DMS79 treated with DMSO at 0.1 percent for 48 hours (cell line): ENCODE measurements at regions not wholly inside any gene's neighbourhood (a gene's known extent, or its start where the extent isn't known, plus 50 kb on each side); places are given as distances from the start of the nearest gene placed in this dataset.

Experiments
- DNase-seq: peaks from one replicate; lab custom pipeline; 2025; lab: John Stamatoyannopoulos, UW

DNA sequence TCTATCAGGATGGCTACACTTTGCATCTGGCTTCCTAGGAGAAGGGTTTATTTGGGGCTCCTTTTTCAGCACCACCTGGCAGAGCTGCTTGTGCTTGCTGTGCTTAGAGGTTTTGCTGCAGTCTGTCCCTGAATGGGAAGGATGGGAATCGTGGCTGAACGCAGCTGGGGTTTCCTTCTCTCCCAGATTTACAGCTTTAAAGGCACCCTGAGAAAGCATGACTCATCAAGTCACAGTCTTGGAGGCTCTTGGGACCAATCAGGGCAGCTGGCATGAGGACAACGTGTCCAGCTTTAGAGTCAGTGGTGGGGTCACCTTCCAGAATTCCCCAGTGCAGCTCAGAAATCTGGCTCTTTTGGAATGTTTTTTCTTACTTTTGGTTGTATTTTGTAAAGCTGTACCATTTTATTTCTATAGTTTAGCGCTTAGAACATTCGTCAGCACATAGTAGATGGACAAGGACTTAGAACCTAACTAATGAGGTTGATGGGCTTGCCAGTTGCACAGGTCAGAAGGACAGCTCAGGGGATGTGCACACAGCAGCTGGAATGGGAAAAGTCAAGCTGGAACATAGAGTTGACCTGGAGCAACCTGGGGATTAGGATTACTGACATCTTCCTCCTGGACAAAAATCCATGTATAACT, 222.6 kb downstream of the PRDM2 start:
- no peak for DNase-seq

DNA sequence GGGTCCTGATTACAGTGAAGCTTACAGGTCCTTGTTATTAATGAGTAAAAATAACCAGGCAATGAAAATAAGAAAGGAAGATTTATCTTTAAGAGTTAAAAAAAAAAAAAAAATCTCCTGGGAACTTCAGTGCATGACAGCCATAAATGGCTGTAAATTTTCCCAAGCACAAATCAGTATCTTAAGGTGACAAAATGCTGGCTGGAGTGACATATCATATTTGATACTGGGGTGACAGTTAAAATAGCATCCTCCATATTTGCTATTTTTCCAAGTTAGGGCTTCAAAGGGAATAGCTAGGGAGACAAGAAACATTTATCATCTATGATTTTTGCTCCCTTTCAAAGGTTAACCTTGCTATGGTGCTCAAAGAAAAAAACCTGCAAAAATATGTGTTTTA, 226.6 kb downstream of the PRDM2 start:
- DNase-seq = no peak

DNA sequence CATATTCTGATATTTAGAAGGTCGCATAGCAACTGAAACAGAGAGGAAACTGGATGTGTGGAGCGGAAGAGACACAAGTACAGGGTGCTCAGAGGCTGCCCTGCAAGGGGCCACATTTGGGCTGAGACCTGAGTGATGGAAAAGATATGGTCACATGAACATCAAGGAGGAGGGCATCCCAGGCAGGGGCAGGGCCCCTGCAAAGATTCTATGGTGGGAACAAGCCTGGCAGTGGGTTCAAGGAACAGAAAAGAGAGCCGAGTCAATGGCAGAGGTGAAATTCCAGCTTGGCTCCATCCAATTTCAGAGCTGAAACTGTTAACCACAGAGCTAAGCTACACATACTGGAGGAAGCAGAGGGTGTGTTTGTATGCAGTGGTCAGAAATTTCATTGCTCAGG, 227.7 kb downstream of the PRDM2 start:
- DNase-seq = no peak

DNA sequence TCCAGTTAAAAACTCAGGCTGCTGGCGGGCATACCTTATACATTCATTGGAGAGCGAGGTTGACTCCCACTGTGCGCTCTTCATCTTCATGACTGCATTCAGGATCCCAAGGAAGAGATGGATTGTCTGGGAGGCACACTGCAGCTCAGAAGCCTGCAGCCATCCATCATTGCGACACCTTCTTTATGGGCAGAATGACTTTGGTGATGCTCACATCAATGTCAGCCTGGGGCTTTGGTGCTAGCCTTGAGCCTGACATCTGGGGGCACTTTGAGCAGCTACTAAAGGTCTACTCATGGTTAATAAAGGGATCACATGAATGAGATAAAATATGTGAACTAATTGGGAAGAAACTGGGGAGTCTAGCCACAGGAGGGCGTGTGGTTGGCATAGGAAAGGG, 229.3 kb downstream of the PRDM2 start:
- no peak for DNase-seq

DNA sequence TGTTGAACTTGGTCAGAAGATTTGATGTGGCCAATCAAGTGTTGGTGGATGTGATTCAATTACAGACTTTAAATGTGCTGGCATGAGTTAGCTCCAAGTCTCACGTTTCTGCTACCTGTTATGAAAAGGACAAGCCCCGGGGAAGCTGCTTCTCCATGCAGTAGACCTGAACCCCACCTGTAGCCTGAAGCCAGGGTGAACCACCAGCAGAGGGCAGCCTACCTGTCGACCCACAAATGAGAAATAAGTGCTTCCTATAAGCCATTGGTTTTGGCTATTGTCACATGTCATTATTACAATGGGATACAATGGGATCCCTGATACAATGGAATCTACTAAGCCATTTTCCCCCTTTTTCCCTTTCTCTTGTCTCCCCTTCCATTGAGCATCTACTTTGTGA, 230.2 kb downstream of the PRDM2 start:
- DNase-seq = no peak

DNA sequence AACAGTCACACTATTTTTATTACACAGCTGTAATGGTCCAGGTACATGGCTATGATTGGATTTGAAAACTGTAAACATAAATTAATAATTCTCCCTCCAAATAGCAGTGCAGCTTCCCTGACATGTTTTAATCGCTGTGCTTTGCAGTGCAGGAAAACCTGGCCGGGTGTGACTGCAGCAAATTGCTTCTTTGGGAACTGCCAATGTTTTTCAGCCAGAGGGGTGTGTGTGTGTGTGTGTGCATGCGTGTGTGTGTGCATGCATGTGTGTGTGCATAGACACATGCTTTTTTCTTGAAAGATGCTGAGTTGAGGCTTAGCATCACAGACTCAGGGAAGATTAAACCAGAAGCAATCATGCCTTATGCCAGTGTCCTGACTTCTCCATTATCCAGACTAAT, 231.2 kb downstream of the PRDM2 start:
- no peak for DNase-seq

DNA sequence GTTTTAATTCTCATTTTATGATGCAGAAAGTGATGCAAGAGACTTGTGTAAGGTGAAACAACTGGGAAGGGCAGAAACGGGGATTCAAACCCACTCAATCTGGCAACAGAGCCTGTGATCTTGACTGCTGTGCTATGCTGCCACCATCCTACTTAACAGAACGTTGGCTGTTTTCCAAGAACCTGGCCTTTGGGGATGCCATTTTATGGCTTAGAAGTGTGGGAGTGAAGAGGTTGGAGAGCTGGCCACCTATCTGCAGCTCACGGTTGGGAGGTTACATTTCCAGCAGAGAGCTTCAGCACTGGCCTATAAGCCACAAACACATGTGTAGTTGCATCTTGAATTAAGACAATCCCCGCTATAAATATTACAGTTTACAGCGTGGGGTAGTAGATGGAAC, 235.3 kb downstream of the PRDM2 start:
- DNase-seq = peak; percentile 99

DNA sequence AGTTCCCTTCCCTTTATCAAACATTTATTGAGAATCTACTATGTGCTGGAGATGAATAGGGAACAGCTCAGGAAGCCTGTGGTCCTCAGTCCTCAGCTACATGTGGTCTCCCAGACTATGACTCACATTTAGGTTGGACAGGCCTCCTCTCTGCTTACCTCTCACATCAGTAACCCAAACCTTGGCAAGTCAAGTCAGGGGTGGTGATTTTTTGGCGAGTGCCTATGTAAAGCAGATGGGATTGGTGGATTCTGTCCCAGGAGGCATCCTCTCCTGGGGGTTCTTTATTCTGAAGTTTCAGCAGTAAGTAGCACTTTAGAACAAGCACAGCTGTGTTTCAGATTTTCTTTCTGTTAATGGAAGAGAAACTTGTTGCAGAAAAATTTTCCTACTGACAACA, 241.3 kb downstream of the PRDM2 start:
- no peak for DNase-seq

DNA sequence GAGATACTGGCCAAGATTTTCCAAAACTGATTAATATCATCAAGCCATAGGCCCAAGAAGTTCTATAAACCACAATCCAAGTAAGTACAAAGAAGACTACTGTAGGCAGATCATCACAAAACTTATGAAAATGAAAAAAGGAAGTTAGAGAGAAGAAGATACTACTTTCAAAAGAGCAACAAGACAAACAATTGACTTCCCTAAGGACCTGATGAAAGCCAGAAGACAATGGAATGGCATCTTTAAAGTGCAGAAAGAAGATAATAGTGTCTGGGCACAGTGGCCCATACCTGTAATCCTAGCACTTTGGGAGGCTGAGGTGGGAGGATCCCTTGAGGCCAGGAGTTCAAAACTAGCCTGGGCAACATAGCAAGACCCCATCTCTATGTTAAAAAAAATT, 243.1 kb downstream of the PRDM2 start:
- no peak for DNase-seq

DNA sequence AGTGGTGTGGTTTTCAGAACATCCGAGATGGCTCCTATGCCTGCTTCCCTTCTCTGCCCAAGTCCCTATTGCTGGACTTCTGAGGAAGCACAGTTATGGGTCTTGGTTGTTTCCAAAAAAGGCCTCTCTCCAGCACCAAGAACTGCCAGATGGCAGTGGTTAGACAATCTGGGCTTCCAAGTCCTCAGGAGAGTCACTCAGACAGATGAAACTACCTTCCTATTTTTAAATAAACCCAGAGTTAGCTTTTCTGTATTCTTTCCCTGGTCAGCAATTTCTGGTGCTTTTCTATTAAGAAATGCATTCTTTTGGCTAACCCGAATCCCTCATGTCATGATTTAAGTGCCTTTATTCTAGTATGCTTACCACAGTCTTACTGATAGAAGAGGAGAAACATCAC, 245.9 kb downstream of the PRDM2 start:
- DNase-seq = no peak

DNA sequence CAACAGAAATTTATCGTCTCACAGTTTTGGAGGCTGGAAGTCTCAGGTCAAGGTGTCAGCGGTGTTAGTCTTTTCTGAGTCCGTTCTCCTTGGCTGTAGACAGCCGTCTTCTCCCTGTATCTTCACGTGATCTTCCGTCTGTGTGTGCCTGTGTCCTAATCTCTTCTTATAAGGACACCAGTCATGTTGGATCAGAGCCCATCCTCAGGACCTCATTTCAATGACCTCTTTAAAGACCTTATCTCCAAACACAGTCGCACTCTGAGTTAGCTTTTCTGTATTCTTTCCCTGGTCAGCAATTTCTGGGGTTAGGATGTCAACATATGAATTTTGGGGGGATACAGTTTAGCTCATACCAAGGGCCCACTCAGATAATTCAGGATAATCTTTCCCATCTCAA, 247.7 kb downstream of the PRDM2 start:
- DNase-seq = no peak

DNA sequence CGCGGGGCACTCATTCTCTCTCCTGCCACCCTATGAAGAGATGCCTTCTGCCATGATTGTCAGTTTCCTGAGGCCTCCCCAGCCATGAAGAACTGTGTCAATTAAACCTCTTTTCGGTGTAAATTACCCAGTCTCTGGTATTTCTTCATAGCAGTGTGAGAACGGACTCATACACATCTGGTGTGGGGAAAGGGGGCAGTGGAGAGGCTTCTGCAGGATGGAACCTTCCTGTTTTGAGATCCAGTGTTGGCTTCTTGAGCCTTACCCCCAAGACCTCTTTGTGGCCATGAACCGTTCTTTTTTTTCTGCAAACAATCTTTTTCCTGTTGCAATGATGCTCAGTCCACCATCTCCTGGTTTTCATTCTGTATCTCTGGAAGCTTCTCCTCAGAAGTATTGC, 248.4 kb downstream of the PRDM2 start:
- DNase-seq = no peak

DNA sequence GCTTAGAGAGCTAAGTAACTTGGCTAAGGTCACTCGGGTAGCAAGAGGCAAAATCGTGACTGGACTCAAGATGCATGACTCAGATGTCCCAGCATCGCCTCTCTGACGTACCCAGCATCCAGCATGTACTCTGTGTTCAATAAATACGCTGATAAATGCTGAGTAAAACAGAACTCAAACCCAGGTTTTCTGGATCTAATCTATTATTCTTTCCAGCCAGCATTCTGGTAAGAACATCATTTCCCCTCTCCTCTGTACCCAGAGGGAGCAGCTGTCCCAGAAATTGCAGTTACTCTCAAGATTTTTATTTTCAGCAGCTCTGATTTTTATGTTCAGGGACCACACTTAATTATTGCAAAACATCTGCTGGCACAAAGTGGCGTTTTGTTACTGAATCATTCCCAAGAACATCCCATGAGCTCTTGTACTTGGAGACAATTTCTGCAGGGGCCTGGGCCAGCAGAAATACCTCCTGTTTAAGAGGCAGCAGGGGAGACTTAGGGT, 249.0 kb downstream of the PRDM2 start:
- peak; percentile 70 for DNase-seq

DNA sequence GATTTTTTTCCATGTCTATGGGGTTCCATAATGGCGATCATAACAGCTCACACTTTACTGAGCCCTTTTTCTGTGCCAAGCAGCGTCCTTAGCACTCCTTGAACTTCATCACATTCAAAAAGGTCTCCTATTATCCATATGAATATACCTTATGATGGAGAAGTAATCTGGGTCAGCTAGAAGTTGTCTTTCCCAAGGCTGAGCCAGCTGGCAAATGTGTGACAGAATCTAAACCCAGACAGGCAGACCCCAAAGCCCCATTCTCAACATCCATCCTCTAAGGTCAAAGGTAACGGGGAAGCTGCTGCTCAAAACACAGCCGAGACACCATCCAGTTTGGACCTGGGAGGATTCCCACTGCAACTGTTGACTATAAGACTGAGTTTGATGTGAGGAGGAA, 249.6 kb downstream of the PRDM2 start:
- DNase-seq = no peak

DNA sequence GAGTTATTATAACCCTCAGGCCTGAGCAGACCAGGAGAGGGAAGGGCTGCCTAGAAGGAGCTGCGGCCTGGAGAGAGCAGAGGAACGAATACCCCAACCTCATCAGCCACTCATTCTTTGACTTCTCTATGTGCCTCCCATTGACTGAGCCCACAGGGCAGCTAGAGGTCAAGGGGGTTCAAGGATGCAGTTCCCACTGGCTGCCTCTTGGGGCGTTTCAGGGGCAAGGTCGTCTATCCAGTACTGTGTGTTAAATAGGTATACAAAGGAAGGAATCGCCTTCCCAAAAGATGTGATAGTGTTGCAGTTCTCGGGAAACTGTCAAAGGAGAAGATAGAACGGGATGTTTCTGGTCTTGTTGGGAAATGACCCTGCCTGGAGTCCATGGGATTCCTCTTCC, 250.6 kb downstream of the PRDM2 start:
- DNase-seq = no peak

DNA sequence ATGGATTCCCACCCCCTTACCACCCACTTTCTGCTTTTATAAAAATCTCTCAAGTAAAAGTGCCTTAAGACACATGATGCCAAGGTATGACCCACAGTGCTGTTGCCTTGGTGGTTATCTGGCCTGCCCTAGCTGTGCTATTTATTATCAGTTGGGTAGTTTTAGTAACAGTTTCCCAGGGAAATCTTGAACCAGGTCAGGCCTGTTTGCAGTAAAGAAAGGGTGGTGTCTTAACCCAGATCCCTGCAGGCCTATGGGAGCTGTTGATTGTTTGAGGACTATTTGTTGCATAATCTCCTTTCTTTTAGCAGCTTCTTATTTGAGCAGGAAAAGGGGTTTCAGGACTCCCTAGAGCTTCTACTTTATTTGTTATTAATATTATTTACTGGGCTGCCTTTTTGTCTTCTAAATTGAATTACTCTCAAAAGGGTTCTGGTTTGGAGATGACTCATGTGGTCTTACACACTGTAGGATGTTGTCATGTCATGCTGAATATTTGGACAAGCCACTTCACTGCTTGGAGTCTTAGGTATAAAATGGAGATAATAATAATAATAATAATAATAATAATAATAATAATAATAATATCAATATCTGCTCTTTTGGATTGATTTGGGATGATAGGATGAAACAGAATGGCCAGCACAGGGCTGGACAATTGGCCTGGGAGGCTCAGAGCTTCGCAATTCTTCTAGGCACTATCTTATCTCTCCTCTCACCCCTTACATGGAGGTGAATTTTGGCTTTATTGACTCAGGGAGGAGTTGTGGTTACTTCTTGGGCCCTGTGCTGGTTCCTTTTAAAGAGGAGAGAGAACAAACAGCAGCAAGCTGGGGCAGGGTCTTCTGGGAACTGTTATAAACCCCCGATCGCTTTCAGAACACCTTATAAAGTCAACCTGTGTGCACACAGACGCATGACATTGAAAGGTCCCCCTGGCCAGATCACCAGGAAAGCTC, 252.1 kb downstream of the PRDM2 start:
- no peak for DNase-seq

DNA sequence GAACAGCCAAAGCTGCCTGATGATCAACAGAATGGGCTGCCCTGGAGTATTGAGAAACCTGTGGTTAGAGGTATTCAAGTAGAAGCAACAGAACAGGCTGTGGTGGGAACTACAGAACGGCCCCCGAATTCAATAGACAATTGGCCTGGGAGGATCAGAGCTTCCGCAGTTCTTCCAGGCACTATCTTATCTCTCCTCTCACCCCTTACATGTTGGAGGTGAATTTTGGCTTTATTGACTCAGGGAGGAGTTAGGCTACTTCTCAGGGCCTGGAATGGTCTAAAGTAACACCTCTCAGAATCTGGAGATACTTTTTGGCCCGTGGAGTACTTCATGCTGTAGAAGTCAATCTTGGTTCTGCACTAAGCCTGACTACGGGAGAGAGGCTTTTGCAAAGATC, 253.0 kb downstream of the PRDM2 start:
- DNase-seq = no peak

DNA sequence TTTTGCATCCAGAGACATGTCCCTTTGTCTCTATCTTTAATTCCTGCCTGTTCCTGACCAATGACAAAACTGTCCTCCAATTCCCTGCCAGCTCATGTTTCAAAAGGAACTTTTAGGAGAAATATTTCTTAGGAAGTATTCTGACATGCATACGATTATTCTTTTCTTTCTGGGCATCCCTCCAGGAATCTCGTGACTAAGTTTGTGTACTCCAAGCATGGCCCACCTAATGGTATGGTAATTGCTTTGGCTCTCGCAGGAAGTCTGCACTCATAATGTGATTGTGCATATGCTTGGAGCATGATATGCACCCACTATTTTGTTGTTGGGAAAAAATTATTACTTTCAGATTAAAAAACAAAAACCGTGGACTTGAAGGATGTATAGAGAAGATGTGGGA, 256.4 kb downstream of the PRDM2 start:
- peak; percentile 49 for DNase-seq

DNA sequence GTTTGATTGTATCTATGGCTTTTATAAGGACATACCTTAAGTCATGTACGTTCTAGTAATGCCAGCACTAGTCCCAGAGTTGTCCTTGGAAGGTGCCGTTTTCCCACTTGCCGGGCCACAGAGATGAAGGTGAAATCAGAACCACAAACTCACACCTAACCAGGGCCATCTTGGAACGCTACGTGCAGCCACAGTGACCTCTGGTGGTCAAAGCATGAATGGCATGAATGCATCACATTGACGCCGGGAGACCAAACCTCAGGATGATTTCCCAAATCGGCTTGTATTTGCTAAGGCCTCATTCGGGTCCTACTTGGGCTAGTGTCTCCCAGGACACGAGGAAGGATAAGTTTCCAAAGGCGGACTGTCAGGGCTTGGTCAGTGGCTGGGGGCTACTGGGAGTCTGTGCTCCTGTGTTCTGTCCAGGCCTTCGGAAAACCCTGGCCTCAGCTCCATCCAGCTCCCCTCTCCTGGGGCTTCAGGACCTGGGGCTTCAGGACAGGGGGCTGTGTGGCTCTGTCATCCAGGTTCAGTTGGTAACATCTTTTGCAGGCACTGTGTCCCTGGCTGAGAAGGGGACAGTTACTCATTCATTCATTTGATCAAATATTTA, 260.5 kb downstream of the PRDM2 start:
- DNase-seq = peak; percentile 67

DNA sequence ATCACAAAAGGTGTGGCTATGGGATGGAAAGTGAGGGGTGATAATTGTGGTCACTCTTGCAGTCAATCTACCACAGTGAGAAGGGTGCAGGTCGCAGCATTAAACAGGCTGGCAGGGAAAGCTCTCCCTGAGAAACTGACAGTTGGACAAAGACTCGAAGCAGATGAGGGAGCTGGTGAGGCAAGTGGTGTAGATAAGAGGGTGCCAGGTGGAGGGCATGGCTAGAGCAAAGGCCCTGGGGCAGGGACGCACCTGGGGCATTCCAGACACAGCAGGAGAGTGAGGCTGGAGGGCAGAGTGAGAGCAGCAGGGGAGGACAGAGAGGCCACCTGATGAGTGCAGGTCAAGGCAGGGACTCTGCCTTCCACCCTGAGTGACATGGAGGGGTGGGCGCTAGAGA, 264.8 kb downstream of the PRDM2 start:
- DNase-seq = no peak

DNA sequence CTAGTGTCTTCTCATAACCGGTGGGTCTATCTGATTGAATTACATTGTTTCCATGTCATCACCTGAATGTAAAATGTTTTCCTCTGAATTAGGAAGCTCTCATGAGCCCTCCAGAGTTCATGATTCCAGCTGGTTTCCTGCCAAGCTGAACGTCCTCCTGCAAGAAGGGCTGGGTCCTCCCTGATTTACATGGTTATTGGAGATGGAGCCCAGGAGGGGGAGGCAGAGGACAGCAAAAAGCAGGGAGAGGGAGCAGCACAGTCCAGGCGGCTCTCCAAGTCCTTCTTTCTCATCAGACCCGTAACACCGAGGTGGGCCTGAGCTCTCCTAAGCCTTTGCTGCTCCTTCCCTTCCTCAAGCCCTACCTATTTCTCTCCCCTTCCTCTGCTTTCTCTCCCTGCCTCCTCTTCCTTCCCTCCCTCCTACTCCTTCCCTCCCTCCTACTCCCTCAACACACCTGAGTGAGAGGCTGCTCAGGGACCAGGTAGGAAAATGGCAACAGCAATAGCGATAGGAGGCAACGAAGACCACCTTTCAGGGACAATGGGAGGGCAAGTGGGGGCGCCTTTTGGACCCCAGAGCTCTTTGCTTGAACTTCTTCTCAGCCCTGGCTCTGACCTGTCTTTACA, 265.9 kb downstream of the PRDM2 start:
- DNase-seq = peak; percentile 95

DNA sequence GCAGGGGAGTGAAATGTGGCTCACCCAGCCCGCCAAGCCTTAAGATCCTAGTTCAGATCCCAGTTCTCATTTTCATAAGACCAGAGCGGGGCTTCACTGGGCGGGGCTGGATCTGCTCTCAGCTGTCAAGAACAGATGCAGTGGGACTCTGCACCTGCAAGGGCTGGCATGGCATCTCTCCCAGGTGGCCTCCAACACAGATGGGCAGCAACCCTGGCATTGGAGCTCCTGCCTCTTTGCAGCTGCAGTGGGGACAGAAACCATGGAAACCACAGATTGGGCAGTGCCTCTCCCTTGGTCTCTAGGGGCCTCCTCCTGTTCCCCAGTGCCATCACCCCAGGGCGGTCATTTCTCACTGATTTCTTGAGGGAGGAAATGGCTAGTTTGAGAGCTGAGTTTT, 267.7 kb downstream of the PRDM2 start:
- no peak for DNase-seq

DNA sequence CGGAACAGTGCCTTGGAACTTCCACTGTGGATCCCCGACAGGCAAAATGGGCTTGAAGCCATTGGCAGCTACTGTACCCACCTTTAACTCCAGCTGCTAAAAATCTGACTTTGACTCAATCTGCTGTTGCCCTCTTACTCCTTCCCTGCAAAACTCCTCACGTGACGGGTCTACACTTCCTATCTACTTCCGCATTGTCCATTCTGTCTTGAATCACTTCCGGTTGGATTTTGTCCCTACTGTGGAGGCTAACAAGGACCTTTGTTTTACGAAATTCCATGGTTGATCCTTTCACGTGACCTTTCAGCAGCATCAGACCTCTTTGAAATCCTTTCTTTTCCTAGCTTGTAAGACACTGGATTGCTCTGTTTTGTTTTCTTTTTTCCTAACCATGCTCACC, 268.4 kb downstream of the PRDM2 start:
- DNase-seq = no peak
